ENCODE measurements at regions not wholly inside any gene's neighbourhood (a gene's known extent, or its start where the extent isn't known, plus 50 kb on each side); places are given as distances from the start of the nearest gene placed in this dataset.

GRCh38 chr1:2877391-2877790 is 75.9 kb upstream of the TTC34 start:
- WGBS, 2 donors, result 89 to 91% methylated on average over 17 of the region's 17 CpGs
- intact Hi-C loops (cut with DNase I), result loop anchor here in 3 of 10 donors (2.0 to 10.0 kb wide), 3 partner anchors 535 to 547 kb away; no protein-coding TSS in a partner anchor

GRCh38 chr1:2878591-2878990 is 77.1 kb upstream of the TTC34 start:
- Histone ChIP-seq H3K36me3 (no peaks in the 10 kb centered on the region), H3K4me3 (no peak overlapping the region), H3K9me3 (no peaks in the 10 kb centered on the region), H3K27ac (no peak overlapping the region), H3K4me1 (peaks cover 0 to 14% (median 0%) of the 10 kb centered on the region in 9 donors), H3K27me3 (peaks cover 0 to 53% (median 23%) of the 10 kb centered on the region in 7 donors)
- DNase-seq (no peak), ATAC-seq (no peak)
- TF ChIP-seq CTCF (IDR thresholded peaks at IDR 0.05), result no peak
- intact Hi-C loops (cut with DNase I), result loop anchor here in 2 of 10 donors (5.0 to 10.0 kb wide), 2 partner anchors 534 to 546 kb away; no protein-coding TSS in a partner anchor
- 72 to 84% methylated on average over 12 to 14 of the region's 14 CpGs for WGBS, 2 donors

More at GRCh38 chr1:2877391-2877790, 75.9 kb upstream of the TTC34 start:
- no peak for TF ChIP-seq CTCF (IDR thresholded peaks at IDR 0.05)
- ATAC-seq (no peak), DNase-seq (no peak)
- peaks cover 0 to 14% (median 0%) of the 10 kb centered on the region in 9 donors for H3K4me1 ChIP-seq
- H3K9me3 ChIP-seq, result peaks cover 0 to 2% (median 0%) of the 10 kb centered on the region in 11 donors
- no peaks in the 10 kb centered on the region for H3K36me3 ChIP-seq
- no peak overlapping the region for H3K27ac ChIP-seq
- no peak overlapping the region for H3K4me3 ChIP-seq
- peaks cover 0 to 59% (median 20%) of the 10 kb centered on the region in 7 donors for H3K27me3 ChIP-seq

- Histone ChIP-seq H3K27ac (no peak overlapping the region), H3K9me3 (no peaks in the 10 kb centered on the region), H3K4me3 (no peak overlapping the region), H3K4me1 (peaks cover 0 to 14% (median 0%) of the 10 kb centered on the region in 9 donors), H3K27me3 (peaks cover 0 to 51% (median 18%) of the 10 kb centered on the region in 7 donors), H3K36me3 (no peaks in the 10 kb centered on the region)
- TF ChIP-seq CTCF (IDR thresholded peaks at IDR 0.05), result no peak
- ATAC-seq (no peak), DNase-seq (no peak)
- WGBS, 2 donors, result 83 to 86% methylated on average over 14 of the region's 14 CpGs
- intact Hi-C loops (cut with DNase I), result loop anchor here in 2 of 10 donors (5.0 to 10.0 kb wide), 2 partner anchors 533 to 546 kb away; no protein-coding TSS in a partner anchor
Measured at GRCh38 chr1:2879026-2879425, 77.5 kb upstream of the TTC34 start.

GRCh38 chr1:2879591-2879990 is 78.1 kb upstream of the TTC34 start:
- peaks cover 0 to 13% (median 0%) of the 10 kb centered on the region in 9 donors for H3K4me1 ChIP-seq
- 85 to 89% methylated on average over 18 of the region's 18 CpGs for WGBS, 2 donors
- ATAC-seq, result no peak
- H3K27ac ChIP-seq, result no peak overlapping the region
- intact Hi-C loops (cut with DNase I), result loop anchor here in 2 of 10 donors (5.0 to 10.0 kb wide), 2 partner anchors 533 to 545 kb away; no protein-coding TSS in a partner anchor
- peaks cover 0 to 51% (median 13%) of the 10 kb centered on the region in 7 donors for H3K27me3 ChIP-seq
- no peaks in the 10 kb centered on the region for H3K9me3 ChIP-seq
- H3K4me3 ChIP-seq, result no peak overlapping the region
- H3K36me3 ChIP-seq, result no peaks in the 10 kb centered on the region
- DNase-seq, result no peak
- TF ChIP-seq CTCF (IDR thresholded peaks at IDR 0.05), result no peak
